EL (cell line): ENCODE measurements at regions not wholly inside any gene's neighbourhood (a gene's known extent, or its start where the extent isn't known, plus 50 kb on each side); places are given as distances from the start of the nearest gene placed in this dataset.

Experiments used
- DNase-seq: peaks from one replicate; pipeline ENCODE4 v3.0.0-alpha.2; 2016

DNA sequence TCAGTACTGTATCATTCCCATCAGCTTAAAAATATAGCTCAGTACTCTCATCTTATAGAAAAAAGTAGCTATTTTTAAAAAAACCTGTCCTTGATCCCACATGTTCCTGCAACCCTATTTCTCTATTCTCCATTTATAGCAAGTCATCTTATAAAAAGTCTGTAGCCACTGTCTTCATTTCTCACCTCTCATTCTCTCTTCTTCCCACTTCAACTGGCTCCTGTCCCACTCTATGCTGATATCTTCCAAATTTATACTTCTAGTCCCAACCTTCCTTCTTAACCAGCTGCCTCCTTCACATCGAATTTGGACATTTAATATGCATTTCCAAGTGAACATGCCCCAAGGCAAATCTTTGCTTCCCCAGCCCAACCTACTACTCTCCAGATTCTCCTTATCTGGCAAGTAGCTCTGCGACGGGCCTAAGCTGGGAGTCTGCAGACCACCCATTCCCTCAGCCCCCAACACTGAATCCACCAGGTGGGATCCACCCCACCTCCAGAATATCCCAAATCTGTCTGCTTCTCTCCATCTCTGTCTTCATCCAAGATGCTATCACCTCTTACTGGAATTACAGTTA lies 52.0 kb upstream of the TANC2 start:
- no peak for DNase-seq

DNA sequence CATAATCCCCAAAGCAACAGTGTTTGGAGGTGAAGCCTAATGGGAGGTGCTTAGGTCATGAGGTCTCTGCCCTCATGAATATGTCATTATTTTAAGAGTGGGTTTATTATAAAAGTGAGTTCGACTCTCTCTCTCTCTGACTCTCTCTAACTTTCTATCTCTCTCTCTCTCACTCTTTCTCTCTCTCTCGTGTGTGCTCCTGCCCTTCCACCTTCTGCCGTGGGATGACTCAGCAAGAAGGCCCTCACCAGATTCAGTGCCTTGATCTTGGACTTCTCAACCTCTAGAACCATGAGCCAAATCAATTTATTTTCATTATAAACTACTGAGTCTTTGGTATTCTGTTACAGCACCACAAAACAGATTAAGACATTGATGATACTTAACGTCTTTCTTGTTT lies 53.7 kb upstream of the TANC2 start:
- no peak for DNase-seq

DNA sequence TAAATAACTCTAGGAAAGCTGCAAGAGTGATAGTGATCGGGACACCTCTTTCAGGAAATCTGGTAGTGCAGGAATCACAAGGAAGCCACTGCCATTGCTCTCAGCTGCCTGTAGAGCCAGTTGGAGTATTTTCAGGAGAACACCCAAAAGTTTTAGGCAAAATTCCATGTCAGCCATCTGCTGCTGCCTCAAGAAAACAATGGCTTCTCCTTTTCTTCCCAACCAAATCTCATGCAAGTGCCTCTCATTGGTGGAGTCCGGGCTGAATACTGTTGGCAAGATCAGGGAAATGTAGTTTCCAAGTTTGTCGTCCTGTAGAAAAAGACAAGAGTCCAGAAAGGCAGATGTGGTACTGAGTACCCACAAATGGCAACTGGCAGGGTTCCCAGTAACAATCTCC lies 54.9 kb upstream of the TANC2 start:
- no peak for DNase-seq

DNA sequence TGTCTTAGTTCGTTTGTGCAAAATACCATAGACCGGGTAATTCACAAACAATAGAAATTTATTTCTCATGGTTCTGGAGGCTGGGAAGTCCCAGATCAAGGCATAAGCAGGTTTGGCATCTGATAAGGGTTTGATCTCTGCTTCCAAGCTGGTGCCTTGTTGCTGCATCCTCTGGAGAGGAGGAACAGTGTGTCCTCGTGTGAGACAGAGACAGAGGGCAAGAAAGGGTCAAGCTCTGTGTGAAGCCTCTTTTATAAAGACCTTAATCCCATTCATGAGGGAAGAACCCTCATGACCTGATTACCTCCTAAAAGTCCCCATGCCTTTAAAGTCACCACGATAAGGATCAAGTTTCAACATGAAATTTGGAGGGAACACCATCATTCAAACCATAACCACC lies 55.8 kb upstream of the TANC2 start:
- DNase-seq: no peak

DNA sequence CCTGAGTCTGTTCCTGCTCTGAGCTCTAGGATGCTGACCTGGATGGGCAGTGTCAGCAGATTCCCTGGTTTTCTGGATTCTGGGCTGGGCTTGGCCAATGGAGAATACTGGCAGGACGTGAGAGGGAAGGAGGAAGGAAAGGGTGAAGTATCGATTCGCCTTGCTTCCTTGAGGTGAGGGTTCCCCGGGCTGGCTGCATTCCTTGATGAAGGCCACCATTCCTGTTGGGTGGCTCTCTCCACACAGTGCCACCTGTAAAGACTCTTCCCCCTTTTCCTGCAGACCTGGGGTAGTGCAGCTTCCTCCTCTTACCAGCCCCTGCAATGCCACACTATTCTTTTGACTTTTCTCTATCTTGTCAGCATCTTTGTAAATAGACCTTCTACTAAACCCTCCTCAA lies 58.1 kb upstream of the TANC2 start:
- DNase-seq: no peak

DNA sequence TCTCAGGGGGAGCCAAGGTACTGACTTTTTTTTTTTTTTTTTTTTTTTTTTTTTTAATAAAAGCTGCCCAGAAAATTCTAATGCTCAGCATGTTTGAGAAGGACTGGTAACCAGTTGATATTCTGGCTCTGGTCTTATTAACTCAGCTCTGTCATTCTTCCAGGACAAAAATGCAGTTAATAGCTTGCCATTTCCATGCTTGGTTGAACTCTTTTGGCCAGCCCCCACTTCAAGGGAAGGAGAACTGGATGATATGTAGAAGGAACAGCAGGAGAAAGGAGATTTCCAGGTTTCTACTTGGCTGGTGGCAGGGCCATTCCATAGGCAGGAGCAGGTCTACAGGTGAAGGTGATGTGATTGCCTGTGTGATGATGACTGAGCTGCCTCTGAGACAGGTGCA lies 59.2 kb upstream of the TANC2 start:
- DNase-seq: no peak

DNA sequence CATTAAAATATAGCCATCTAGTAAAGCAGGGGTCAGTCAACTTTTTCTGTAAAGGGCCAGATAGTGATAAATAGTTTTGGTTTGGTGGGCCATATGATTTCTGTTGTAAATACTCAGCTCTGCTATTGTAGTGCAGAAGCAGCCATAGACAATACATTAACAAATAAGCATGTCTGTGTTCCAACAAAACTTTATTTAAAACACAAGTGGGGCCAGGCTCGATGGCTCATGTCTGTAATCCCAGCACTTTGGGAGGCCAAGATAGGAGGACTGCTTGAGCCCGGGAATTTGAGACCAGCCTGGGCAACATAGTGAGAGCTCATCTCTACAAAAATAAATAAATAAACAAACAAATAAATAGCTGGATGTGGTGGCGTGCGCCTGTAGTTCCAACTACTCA lies 60.8 kb upstream of the TANC2 start:
- DNase-seq: no peak

DNA sequence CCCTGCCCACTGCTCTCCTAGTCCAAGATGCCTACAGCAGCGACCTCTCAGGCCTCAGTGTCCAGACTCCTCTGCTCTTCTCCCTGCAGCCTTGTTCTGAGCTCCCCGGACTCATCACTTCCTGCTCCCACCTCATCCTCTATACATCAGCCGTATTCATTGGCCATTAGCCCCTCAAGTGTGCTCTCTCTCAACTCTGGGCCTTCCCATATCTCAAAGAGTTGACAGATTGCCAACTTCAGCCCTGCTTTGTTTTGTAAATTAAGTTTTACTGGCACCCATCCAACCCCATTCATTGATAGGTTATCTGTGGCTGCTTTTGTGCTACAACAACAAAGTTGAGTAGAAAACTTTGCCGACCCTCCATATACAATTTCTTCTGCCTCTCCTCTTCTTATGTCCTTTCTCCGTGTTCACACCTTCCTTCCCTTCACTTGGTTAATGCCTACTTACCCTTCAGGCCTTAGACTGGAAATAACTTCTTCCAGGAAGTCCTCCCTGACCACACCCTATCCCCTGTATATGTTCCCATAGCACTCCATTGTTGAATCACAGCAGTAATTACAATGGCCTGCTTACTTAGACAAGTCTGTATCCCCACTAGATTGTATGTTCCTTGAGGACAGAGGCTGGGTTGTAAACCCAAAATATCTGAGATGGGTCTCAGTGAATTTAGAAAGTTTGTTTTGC lies 63.4 kb upstream of the TANC2 start:
- no peak for DNase-seq

DNA sequence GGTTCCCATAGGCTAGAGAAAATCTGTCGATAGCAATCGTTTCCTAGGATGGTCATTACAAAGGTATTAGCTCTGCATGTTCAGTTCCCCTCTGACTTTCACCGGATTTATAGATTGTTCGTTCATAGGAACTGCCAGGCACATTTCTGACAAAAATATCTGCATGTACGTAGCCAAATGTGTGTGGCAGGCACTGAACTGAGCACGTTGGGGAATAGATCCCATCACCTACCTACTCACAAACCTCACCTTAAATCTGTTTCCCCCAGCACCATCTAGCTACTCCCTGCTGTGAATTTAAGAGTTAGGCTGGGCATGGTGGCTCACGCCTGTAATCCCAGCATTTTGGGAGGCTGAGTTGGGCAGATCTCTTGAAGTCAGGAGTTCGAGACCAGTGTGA lies 64.5 kb upstream of the TANC2 start:
- DNase-seq: no peak

DNA sequence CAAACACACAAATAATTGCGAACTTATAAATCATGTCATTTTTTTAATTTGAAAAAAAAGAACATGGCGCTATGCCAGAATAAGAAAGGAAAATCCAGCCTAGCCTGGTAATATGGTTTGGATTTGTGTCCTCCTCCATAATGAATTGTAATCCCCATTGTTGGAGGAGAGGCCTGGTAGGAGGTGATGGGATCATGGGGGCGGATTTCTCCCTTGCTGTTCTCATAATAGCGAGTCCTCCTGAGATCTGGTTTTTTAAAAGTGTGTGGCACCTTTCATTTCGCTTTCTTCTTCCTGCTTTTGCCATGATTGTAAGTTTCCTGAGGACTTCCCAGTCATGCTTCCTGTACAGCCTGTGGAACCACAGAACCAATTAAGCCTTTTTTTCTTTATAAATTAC lies 65.9 kb upstream of the TANC2 start:
- DNase-seq: no peak

DNA sequence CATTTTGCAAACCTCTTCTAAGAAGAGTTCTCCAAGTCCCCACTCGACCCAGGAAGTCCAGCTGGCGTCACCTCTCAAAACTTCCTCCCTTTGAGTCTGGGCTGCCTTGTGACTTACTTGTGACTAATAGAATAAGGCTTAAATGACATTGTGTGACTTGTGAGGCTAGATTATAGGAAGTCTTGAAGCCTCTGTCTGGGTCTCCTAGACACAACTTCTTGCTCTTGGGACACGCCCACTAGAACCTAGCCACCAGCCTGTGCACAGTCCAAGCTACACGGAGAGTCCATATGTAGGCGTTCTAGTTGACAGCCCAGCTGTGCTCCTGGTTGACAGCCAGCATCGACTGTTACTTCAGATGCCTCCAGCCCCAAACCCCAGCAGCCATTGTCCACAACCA lies 66.7 kb upstream of the TANC2 start:
- no peak for DNase-seq

DNA sequence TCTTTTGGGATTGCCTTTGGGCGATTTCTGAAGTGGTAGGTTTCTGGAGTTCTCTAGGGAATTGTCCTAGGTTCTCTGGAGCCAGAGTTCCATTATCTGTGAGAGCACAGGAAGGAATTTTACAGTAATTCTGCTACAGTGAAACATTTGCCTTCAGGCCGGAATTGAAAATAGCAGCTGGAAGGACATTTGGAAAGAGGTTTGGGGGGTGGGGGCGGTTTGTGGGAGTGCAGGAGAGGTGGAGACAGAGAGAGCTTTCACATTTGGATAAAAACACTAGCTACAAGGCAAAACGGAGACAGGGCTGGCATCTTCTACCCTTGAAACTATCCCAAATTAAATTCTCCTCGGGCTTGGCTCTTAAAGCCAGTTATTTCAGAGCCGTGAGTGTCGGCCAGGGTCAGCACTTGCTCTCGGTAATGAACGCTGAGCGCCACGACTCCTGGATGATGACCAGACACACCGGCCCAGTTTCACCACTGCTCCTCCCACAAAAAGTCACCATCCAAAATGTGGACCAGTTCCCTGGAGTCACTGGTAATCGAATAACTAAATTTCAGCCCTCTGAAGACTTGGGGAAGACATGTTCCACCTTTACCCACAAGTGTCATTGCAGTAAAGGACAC lies 67.7 kb upstream of the TANC2 start:
- peak; percentile 55 for DNase-seq

DNA sequence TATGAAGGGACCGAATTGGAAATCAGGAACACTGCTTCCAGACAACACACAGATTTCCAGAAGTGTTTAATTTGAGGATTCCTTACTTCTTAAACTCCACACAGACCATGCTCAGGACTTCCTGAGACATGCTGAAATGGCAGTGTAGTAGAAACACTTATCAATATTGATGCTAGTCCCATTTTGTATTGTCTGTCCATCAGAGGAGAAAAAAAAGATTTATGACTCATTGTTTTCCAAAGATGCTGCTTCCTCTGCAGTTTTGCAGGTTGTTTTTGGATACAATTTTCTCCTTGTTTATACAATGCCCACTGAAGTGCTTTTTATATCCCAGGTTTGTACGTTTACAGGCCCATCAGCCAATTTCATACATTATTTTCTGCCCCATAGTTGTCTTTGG lies 68.3 kb upstream of the TANC2 start:
- no peak for DNase-seq

DNA sequence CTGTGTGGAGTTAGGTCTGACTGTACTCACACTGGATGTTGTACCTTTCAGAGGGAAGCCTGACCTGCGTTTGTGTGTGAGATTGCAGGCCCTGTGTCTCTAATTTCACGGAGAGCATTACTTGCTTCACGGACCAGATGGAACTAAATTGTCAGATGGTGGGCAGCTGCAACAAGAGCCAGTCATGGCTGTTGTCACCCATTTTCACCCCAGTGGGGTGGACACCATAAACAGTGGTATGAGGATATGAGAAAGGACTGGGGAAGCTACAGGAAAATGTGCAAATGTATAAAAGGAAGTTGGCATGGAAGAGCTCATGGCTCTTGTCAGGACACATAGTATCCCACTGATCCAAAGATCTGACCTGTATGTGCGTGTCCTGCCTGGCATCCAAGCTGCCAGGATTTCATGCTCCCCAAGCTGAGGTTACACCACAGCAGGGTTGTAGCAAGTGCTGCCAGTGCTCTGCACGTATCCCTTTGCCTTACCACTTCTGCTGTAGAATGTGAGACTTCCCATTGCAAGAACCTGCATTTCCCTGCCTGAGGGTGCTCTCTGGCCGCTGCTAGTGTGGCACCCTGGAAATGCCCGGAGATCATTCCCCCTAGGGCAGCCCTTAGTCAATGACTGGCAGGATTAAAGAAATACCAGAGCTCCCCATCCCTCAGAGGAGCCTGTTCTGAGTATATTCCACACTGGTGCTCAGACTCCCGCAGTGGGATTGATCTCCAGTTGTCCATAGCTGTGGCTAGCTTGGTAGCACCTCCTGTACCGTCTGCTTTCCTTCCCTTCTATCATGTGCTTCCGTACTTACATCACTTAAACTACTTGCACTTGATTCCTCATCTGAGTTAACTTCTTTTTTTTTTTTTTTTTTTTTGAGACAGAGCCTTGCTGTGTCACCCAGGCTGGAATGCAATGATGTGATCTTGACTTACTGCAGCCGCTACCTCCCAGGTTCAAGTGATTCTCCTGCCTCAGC lies 70.4 kb upstream of the TANC2 start:
- peak; percentile 20 for DNase-seq

DNA sequence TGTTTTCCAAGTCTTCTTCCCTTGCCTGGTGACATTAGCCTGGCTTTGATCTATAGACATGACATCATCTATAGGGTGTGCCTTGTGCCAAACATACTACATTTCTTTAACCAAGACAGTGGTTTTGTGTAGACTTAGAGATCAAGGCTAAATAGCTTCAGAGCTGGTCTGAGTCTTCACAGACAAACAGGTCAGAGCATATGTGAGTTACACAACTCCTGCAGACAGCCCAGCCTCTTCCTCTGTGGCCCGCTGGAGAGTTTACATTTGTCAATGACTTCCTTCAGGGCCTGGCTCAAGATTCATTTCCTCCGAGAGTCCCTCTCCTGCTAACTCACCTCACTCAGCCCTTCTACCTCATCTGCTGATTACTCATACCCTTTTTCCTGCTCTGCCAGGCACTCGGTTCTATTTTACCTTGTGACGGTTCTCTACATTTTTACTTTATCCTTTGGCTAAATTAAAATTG lies 73.1 kb upstream of the TANC2 start:
- DNase-seq: peak; percentile 81

DNA sequence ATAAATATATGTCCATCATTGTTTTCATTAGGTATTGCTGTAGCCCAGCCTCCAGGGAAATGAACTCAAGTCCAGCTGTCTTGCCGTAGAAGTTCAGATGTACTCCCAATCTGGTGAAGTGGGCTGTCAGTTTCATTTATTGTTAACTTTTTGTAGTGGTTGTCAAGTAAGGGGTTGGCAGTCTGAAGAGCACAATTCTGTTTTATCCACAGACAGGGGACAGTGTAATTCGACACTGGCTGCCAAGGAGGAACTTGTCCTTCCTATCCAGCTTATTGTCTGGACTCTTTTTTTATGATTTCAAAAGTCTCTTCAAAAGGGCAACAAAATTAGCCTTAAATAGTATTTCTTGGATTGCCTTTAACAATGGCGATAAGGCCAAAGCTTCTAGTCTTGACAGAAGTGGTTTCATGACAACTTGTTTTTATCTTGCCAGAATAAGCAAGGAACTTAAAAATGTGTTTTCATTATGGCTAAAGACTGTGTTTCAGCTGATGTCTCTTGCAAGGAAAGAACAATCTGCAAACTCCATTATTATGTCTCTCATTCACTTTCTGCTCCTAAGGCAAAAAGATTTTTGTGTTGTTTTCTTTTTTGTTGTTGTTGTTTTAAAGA lies 73.9 kb upstream of the TANC2 start:
- no peak for DNase-seq

DNA sequence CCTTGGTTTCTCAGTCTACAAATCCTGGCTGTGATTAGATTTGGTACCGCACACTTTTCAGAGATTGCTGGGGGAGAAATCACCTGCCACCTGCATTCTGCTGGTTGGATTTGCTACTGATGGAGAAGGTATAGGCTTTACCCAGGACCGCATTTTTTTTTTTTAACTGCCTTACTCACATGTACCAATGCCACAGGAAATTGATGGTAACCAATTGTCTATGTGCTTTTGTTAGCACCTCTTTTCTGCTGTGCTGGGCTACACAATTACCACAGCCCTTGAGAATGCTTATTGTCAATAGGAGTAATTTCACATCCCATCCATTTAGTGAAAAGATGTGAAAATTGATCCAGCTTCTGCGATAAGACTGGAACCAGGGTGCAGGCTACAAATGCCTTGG lies 74.4 kb upstream of the TANC2 start:
- no peak for DNase-seq

DNA sequence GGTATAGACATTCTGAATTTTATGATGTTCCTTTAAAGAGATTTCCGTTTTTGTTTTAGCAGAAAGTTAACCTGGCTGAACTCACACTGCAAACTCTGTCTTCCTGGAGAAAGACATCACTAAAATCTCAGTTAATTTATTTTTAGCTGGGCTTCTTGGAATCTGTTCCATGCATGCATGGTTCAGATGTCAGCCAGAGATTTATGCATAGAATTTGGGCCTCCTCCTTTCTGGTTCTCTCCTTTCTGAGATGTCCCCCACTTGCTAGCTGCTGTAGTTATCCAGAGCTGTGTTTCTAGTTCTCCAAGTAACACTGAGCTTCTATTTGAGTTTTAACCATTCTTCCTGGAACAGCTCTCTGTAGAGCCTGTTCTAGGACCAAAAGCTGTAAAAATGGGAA lies 77.3 kb upstream of the TANC2 start:
- no peak for DNase-seq

DNA sequence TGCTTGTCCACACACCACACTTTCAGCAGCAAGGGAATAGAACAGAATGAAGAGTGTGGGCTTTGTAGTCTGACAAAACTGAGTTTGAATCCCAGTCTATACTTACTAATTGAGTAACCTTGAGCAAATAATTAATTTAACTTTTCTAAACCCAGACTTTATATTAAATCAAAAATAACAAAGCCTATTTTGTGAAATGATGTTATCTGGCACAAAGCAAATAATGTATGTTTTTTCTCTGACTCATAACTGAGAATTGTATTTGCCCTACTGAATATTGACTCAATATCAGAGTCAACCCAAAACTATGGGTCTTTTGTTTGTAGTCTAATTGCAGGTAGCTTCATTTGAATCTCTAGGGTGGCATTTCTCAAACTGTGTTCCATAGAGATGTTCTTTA lies 77.9 kb upstream of the TANC2 start:
- DNase-seq: peak; percentile 10

DNA sequence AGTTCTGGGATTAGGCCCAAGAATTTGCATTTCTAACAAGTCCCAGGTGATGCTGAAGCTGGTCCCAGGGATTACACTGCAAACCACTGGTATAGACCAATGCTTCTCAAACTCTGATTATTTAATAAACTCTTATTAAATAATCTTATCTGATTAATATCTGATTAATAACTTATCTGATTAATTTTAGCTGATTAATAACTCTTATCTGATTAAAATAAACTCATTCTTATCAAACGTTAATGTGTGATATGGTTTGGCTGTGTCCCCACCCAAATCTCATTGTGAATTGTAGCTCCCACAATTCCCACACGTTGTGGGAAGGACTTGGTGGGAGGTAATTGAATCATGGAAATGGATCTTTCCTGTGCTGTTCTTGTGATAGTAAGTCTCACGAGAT lies 78.6 kb upstream of the TANC2 start:
- no peak for DNase-seq

DNA sequence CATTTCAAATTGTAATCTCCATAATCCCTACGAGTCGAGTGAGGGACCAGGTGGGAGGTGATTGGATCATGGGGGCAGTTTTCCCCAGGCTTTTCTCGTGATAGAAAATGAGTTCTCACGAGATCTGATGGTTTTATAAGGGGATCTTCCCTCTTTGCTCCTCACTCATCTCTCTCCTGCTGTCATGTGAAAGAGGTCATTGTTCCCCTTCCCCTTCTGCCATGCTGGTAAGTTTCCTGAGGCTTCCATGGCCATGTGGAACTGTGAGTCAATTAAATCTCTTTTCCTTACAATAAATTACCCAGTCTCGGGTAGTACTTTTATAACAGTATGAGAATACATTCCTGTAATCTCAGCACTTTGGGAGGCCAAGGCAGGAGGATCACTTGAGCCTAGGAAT lies 76.7 kb upstream of the MARCHF10 start:
- no peak for DNase-seq

DNA sequence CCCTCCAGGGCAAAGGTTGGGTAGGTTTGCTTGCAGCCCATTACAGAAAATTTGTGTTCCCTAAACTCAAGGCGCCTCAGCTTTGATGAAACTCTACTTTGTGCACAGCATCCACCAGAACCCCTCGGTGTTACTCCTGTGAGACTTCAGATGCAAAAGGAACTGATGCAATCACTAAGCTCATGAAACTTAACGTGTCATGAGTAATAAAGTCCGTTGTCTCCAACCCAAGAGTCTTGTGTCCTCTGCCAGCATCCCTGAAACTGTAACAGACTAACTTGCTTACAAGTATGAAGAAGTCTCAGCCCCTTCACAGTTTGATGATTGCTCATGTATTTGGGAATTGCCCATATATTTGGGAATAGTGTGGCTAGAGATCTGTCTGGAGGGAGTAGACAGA lies 74.8 kb upstream of the MARCHF10 start:
- peak; percentile 16 for DNase-seq

DNA sequence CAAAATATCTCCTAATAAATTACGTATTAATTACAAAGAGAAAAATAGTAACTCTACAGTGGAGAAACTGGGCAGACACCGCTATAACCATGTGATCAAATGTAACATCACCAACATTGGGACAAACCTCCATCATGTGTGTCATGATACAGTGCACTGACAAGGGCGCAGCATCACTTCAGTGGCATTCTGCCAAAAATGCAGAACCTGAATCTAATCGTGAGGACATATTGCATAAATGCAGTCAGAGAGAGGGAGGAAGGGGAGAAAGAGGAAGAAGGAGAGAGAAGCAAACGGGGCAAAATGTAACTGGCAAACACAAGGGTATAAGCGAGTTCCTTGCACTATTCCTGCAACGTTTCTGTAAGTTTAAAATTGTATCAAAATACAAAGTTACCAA lies 74.2 kb upstream of the MARCHF10 start:
- DNase-seq: no peak
